ENCODE measurements at regions not wholly inside any gene's neighbourhood (a gene's known extent, or its start where the extent isn't known, plus 50 kb on each side); places are given as distances from the start of the nearest gene placed in this dataset.

- Histone ChIP-seq H3K27ac (ENCODE audit: low read length) (no peak overlapping the region), H3K4me3 (ENCODE audit: low read depth in 2 of 2, low read length in 2 of 2) (no peak overlapping the region), H3K36me3 (ENCODE audit: control insufficient read depth, insufficient read depth, low read length) (no peaks in the 10 kb centered on the region), H3K4me1 (ENCODE audit: control insufficient read depth, insufficient read depth, low read length) (no peaks in the 10 kb centered on the region), H3K27me3 (ENCODE audit: control insufficient read depth, insufficient read depth, low read length) (0 out of 2 replicates have a peak, but pooled peaks cover 2% of the 10 kb centered on the region), H3K9me3 (ENCODE audit: control insufficient read depth, insufficient read depth, low read depth, low read length) (no peaks in the 10 kb centered on the region)
- in situ Hi-C loops (cut with HindIII; ENCODE audit: low pct_unique_long_range_greater_than_20kb, low sequenced_read_pairs) (no loop called here), intact Hi-C loops (cut with micrococcal nuclease; ENCODE audit: unreplicated experiment) (no loop called here)
- ATAC-seq (no peak), DNase-seq (ENCODE audit: low read depth, low spot score) (no peak)
- CTCF ChIA-PET, result no interaction called here
- BruUV-seq (replicated peaks), result no TSS peak
- POLR2A ChIA-PET, result no interaction called here
- TF ChIP-seq SIN3A (IDR thresholded peaks at IDR 0.05; ENCODE audit: borderline replicate concordance, insufficient read depth, low read depth, low read length), result no peak
- TF ChIP-seq TCF7L2 (IDR thresholded peaks at IDR 0.05; ENCODE audit: low read depth, low read length), result no peak
- no peak for TF ChIP-seq REST (IDR thresholded peaks at IDR 0.05; ENCODE audit: insufficient read depth in 1 of 2, low read depth in 2 of 2, low read length in 1 of 2)
- no peak for TF ChIP-seq POLR2AphosphoS5 (IDR thresholded peaks at IDR 0.05; ENCODE audit: low read depth, low read length)
- no peak for TF ChIP-seq CTCF (IDR thresholded peaks at IDR 0.05)
These were observed 99.3 kb upstream of the ETV3 start for GRCh38 chr1:157237522-157237921.

GRCh38 chr1:157236072-157236471 is 97.9 kb upstream of the ETV3 start:
- POLR2A ChIA-PET, result no interaction called here
- 0 out of 2 replicates have a peak, but pooled peaks cover 2% of the 10 kb centered on the region for H3K27me3 ChIP-seq (ENCODE audit: control insufficient read depth, insufficient read depth, low read length)
- DNase-seq (ENCODE audit: low read depth, low spot score) (no peak), ATAC-seq (no peak)
- no TSS peak for BruUV-seq (replicated peaks)
- intact Hi-C loops (cut with micrococcal nuclease; ENCODE audit: unreplicated experiment) (no loop called here), in situ Hi-C loops (cut with HindIII; ENCODE audit: low pct_unique_long_range_greater_than_20kb, low sequenced_read_pairs) (no loop called here)
- H3K4me3 ChIP-seq (ENCODE audit: low read depth in 2 of 2, low read length in 2 of 2), result no peak overlapping the region
- H3K9me3 ChIP-seq (ENCODE audit: control insufficient read depth, insufficient read depth, low read depth, low read length), result no peaks in the 10 kb centered on the region
- H3K4me1 ChIP-seq (ENCODE audit: control insufficient read depth, insufficient read depth, low read length), result no peaks in the 10 kb centered on the region
- no peak overlapping the region for H3K27ac ChIP-seq (ENCODE audit: low read length)
- H3K36me3 ChIP-seq (ENCODE audit: control insufficient read depth, insufficient read depth, low read length), result no peaks in the 10 kb centered on the region
- TF ChIP-seq TCF7L2 (IDR thresholded peaks at IDR 0.05; ENCODE audit: low read depth, low read length), result no peak
- no peak for TF ChIP-seq REST (IDR thresholded peaks at IDR 0.05; ENCODE audit: insufficient read depth in 1 of 2, low read depth in 2 of 2, low read length in 1 of 2)
- TF ChIP-seq CTCF (IDR thresholded peaks at IDR 0.05), result no peak
- CTCF ChIA-PET, result no interaction called here
